ENCODE measurements at regions not wholly inside any gene's neighbourhood (a gene's known extent, or its start where the extent isn't known, plus 50 kb on each side); places are given as distances from the start of the nearest gene placed in this dataset.

DNA sequence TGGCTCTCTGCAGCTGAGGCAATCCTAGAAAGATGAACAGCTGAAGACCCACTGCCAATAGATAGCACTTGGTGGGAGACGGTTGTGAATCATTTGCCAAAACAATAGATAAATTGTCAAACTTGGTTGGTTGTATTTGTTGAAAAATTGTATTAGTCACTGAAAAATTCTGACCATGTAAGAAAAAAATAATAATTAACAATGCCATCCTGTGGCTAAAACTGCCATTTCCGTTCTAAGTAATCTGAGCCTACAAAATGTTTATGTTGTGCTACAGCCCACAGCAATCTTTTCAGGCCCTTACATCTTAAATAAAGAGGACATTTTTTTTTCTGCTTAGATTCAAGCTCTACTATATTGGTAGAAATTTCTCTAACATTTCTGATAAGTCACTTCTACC is 103.2 kb upstream of the ANO3 start:
- H3K36me3 ChIP-seq (ENCODE audit: control insufficient read depth, insufficient read depth, low read length): no peaks in the 10 kb centered on the region
- no peak overlapping the region for H3K4me3 ChIP-seq (ENCODE audit: low read depth, low read length)
- H3K9ac ChIP-seq (ENCODE audit: low read depth, low read length): no peak overlapping the region
- H3K4me1 ChIP-seq (ENCODE audit: control insufficient read depth, insufficient read depth, low read length): no peaks in the 10 kb centered on the region
- H3K27me3 ChIP-seq (ENCODE audit: control insufficient read depth, insufficient read depth, low read length): no peaks in the 10 kb centered on the region
- no peaks in the 10 kb centered on the region for H3K9me3 ChIP-seq (ENCODE audit: control insufficient read depth, insufficient read depth, low read length)
- H3K27ac ChIP-seq (ENCODE audit: low read depth, low read length): no peak overlapping the region

DNA sequence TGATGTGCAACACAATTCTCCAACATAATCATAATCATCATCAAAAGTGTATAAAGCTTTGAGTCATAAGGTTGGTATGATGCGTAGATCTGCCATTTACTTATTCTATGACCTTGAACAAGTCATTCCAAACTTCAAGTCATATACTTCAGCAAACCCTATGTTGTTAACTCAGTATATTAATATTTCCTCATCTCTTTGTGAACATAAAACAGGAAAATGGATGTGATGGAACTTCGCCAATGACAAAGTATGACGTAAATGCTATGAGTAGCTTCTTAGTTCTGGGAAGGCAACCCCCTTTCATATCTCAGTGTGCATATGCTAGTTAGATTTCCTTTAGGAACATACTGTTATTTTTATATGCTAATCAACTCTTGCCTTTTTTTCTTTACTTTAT is 102.7 kb upstream of the ANO3 start:
- no peak overlapping the region for H3K9ac ChIP-seq (ENCODE audit: low read depth, low read length)
- no peaks in the 10 kb centered on the region for H3K36me3 ChIP-seq (ENCODE audit: control insufficient read depth, insufficient read depth, low read length)
- H3K4me3 ChIP-seq (ENCODE audit: low read depth, low read length): no peak overlapping the region
- no peaks in the 10 kb centered on the region for H3K27me3 ChIP-seq (ENCODE audit: control insufficient read depth, insufficient read depth, low read length)
- no peaks in the 10 kb centered on the region for H3K4me1 ChIP-seq (ENCODE audit: control insufficient read depth, insufficient read depth, low read length)
- H3K27ac ChIP-seq (ENCODE audit: low read depth, low read length): no peak overlapping the region
- no peaks in the 10 kb centered on the region for H3K9me3 ChIP-seq (ENCODE audit: control insufficient read depth, insufficient read depth, low read length)

DNA sequence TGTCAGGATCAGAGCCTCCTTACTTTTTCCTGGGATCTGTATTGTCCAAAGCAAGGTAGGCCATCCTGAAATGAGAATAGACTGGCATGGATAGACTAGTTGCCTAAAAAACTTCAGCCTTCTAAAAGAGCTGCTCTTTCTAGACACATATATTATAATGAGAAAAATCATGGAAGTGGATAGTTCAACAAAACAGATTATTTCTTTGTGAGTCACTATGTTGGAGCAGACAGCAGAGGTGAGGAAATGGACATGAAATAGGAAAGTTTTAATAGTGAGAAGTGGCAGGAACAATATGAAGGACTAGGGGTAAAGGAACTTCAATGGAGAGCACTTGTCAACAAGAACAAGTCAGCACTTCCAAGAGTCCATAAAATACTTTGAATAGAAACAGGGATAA is 101.9 kb upstream of the ANO3 start:
- no peaks in the 10 kb centered on the region for H3K4me1 ChIP-seq (ENCODE audit: control insufficient read depth, insufficient read depth, low read length)
- no peak overlapping the region for H3K27ac ChIP-seq (ENCODE audit: low read depth, low read length)
- H3K36me3 ChIP-seq (ENCODE audit: control insufficient read depth, insufficient read depth, low read length): no peaks in the 10 kb centered on the region
- no peak overlapping the region for H3K9ac ChIP-seq (ENCODE audit: low read depth, low read length)
- no peak overlapping the region for H3K4me3 ChIP-seq (ENCODE audit: low read depth, low read length)
- H3K27me3 ChIP-seq (ENCODE audit: control insufficient read depth, insufficient read depth, low read length): no peaks in the 10 kb centered on the region
- H3K9me3 ChIP-seq (ENCODE audit: control insufficient read depth, insufficient read depth, low read length): no peaks in the 10 kb centered on the region

DNA sequence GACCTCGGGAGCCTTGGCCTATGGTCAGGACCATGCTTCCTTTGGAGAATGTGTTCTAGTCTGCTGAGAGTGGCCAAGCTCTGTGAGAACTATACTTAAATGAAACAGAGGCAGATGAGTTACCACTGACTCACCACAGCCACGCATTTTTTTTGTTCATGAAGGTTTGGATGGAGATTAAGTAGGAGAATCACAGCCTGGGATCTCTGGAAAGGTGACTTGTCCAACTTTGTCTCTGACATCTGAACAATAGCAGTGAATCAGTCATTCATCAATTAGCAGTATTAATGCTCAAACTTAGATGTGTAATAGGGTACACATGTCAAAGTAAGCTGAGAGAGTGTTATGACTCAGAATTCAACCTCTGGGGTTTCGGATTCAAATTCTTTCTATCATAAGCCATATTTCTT is 100.7 kb upstream of the ANO3 start:
- no peaks in the 10 kb centered on the region for H3K9me3 ChIP-seq (ENCODE audit: control insufficient read depth, insufficient read depth, low read length)
- H3K27me3 ChIP-seq (ENCODE audit: control insufficient read depth, insufficient read depth, low read length): no peaks in the 10 kb centered on the region
- H3K4me1 ChIP-seq (ENCODE audit: control insufficient read depth, insufficient read depth, low read length): no peaks in the 10 kb centered on the region
- no peaks in the 10 kb centered on the region for H3K36me3 ChIP-seq (ENCODE audit: control insufficient read depth, insufficient read depth, low read length)
- no peak overlapping the region for H3K4me3 ChIP-seq (ENCODE audit: low read depth, low read length)
- H3K9ac ChIP-seq (ENCODE audit: low read depth, low read length): no peak overlapping the region
- H3K27ac ChIP-seq (ENCODE audit: low read depth, low read length): no peak overlapping the region

DNA sequence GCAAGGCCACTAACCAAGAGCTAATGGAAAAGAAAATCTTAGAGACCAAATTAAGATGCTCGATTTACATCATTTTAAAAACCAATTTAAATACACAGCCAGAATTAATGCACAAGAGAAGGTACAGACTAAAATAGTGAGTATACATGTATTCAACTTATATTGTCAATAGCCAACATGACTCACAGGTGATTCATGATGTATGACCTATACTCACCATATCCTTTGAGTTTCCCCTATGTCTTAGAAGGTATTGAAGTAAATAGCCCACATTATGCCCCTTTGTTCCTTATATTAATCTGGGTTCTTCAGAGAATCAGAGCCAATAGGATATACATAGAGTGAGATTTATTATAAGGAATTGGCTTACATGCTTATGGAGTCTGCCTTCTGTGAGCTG is 97.5 kb upstream of the ANO3 start:
- no peaks in the 10 kb centered on the region for H3K9me3 ChIP-seq (ENCODE audit: control insufficient read depth, insufficient read depth, low read length)
- H3K4me3 ChIP-seq (ENCODE audit: low read depth, low read length): no peak overlapping the region
- no peaks in the 10 kb centered on the region for H3K4me1 ChIP-seq (ENCODE audit: control insufficient read depth, insufficient read depth, low read length)
- H3K27ac ChIP-seq (ENCODE audit: low read depth, low read length): no peak overlapping the region
- H3K27me3 ChIP-seq (ENCODE audit: control insufficient read depth, insufficient read depth, low read length): no peaks in the 10 kb centered on the region
- no peaks in the 10 kb centered on the region for H3K36me3 ChIP-seq (ENCODE audit: control insufficient read depth, insufficient read depth, low read length)
- H3K9ac ChIP-seq (ENCODE audit: low read depth, low read length): no peak overlapping the region

DNA sequence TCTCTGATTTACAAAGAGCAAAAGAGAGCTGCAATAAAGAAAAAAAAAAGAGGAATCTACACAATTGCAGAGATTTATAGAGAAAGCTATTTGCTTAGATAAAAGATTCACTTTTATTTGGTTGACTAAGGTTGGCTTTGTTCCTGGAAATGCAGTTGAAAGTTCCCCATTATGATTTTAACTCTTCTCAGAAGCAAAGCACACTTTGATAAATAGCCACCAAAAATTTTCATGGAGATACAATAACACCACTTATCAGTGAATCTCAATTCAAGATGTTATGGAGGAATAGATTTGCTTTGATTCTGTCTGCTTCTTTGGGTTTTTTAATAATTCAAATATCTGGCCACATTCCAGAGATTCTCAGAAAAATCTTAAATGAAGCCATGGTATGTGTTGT is 88.5 kb upstream of the ANO3 start:
- Histone ChIP-seq H3K4me3 (ENCODE audit: low read depth, low read length) (no peak overlapping the region), H3K36me3 (ENCODE audit: control insufficient read depth, insufficient read depth, low read length) (no peaks in the 10 kb centered on the region), H3K27me3 (ENCODE audit: control insufficient read depth, insufficient read depth, low read length) (no peaks in the 10 kb centered on the region), H3K9ac (ENCODE audit: low read depth, low read length) (no peak overlapping the region), H3K9me3 (ENCODE audit: control insufficient read depth, insufficient read depth, low read length) (no peaks in the 10 kb centered on the region), H3K27ac (ENCODE audit: low read depth, low read length) (no peak overlapping the region), H3K4me1 (ENCODE audit: control insufficient read depth, insufficient read depth, low read length) (no peaks in the 10 kb centered on the region)

DNA sequence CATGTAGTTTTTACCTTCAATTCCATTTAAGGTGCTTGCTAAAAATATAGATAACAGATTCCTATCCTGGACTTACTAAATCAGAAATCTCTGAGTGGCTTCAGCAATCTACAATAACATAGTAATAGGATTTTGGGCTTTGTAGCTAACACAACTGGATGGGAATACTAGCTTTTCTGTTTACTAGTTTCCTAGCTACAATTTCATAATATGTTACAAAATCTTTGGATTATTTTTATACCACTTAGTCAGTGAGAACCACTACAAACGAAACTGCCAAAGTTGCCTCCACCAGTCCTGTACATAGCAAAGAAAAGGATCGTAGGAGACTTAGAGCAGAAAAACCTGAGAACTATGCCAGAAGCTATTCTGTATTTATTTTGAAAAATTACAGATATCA is 87.7 kb upstream of the ANO3 start:
- Histone ChIP-seq H3K27ac (ENCODE audit: low read depth, low read length) (no peak overlapping the region), H3K4me1 (ENCODE audit: control insufficient read depth, insufficient read depth, low read length) (no peaks in the 10 kb centered on the region), H3K36me3 (ENCODE audit: control insufficient read depth, insufficient read depth, low read length) (no peaks in the 10 kb centered on the region), H3K4me3 (ENCODE audit: low read depth, low read length) (no peak overlapping the region), H3K27me3 (ENCODE audit: control insufficient read depth, insufficient read depth, low read length) (no peaks in the 10 kb centered on the region), H3K9me3 (ENCODE audit: control insufficient read depth, insufficient read depth, low read length) (no peaks in the 10 kb centered on the region), H3K9ac (ENCODE audit: low read depth, low read length) (no peak overlapping the region)

DNA sequence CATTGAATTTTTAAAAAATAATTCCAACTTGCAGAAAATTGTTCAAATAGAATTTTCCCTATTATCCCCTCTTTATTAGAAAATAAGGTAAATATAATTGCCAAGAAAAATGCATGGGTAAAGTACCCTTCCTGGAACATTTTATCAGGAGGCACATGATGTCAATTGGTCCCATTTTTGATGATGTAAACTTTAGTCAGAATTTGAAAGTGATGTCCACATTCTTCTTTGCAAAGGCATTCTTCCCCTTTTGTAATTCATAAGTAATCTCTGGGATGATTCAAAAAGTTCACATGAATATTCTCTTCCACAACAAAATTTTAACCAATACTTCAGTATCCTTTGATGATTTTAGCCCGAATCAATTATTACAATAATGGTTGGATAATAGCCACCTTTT is 86.9 kb upstream of the ANO3 start:
- Histone ChIP-seq H3K27me3 (ENCODE audit: control insufficient read depth, insufficient read depth, low read length) (no peaks in the 10 kb centered on the region), H3K9ac (ENCODE audit: low read depth, low read length) (no peak overlapping the region), H3K27ac (ENCODE audit: low read depth, low read length) (no peak overlapping the region), H3K36me3 (ENCODE audit: control insufficient read depth, insufficient read depth, low read length) (no peaks in the 10 kb centered on the region), H3K4me1 (ENCODE audit: control insufficient read depth, insufficient read depth, low read length) (no peaks in the 10 kb centered on the region), H3K9me3 (ENCODE audit: control insufficient read depth, insufficient read depth, low read length) (no peaks in the 10 kb centered on the region), H3K4me3 (ENCODE audit: low read depth, low read length) (no peak overlapping the region)

DNA sequence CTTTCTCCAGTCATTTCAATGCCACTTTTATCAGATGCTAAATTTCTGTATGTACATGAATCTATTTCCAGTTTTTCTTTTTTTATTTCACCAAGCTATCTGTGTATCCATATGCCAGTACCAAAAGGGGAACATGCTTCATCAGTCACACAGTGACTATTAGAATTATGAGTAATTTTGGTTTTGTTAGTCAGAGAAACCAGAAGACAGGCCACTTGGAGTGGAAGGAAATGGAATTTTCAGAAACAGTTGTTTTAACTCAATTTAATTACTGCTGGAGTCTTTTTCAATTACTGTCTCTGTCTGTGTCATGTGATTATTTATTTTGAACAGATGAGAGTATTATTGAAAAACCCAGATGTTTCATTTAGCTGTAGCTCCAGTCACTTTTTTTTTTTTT is 84.6 kb upstream of the ANO3 start:
- H3K36me3 ChIP-seq (ENCODE audit: control insufficient read depth, insufficient read depth, low read length): no peaks in the 10 kb centered on the region
- no peaks in the 10 kb centered on the region for H3K9me3 ChIP-seq (ENCODE audit: control insufficient read depth, insufficient read depth, low read length)
- H3K27me3 ChIP-seq (ENCODE audit: control insufficient read depth, insufficient read depth, low read length): no peaks in the 10 kb centered on the region
- no peaks in the 10 kb centered on the region for H3K4me1 ChIP-seq (ENCODE audit: control insufficient read depth, insufficient read depth, low read length)
- no peak overlapping the region for H3K4me3 ChIP-seq (ENCODE audit: low read depth, low read length)
- H3K27ac ChIP-seq (ENCODE audit: low read depth, low read length): no peak overlapping the region
- H3K9ac ChIP-seq (ENCODE audit: low read depth, low read length): no peak overlapping the region

DNA sequence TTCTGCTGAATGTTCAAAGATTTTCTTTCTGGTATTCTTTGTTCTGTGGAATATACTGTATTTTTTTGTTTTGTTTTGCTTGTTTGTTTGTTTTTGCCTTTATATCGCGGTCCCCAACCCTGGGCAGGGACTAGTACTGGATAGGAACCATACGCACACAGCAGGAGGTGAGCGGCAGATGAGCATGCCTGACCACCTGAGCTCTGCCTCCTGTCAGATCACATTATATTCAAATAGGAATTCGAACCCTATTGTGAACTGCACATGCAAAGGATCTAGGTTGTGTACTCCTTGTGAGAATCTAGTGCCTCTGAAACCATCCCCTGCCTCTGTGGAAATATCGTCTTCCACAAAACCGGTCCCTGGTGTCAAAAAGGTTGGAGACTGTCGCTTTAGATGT is 83.3 kb upstream of the ANO3 start:
- H3K9ac ChIP-seq (ENCODE audit: low read depth, low read length): no peak overlapping the region
- H3K4me3 ChIP-seq (ENCODE audit: low read depth, low read length): no peak overlapping the region
- no peaks in the 10 kb centered on the region for H3K9me3 ChIP-seq (ENCODE audit: control insufficient read depth, insufficient read depth, low read length)
- H3K27ac ChIP-seq (ENCODE audit: low read depth, low read length): no peak overlapping the region
- H3K4me1 ChIP-seq (ENCODE audit: control insufficient read depth, insufficient read depth, low read length): no peaks in the 10 kb centered on the region
- no peaks in the 10 kb centered on the region for H3K27me3 ChIP-seq (ENCODE audit: control insufficient read depth, insufficient read depth, low read length)
- H3K36me3 ChIP-seq (ENCODE audit: control insufficient read depth, insufficient read depth, low read length): no peaks in the 10 kb centered on the region

DNA sequence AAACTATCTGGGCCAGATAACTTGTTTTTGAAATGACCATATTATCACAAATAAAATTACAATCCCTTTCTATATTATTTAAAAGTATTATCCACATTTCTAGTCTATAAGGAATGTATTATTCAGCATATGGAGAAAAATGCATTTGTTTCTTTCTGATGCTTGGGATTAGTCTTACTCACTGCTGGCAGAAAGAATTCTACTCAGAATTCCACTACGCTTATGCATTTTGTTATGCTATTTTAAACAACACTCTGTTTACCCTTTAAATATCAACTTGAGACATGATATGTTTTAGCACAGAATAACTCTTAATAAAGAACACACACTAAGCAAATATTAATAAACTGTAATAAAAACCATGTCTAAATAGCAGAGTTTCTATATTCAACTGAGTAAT is 77.6 kb upstream of the ANO3 start:
- Histone ChIP-seq H3K27ac (ENCODE audit: low read depth, low read length) (no peak overlapping the region), H3K9ac (ENCODE audit: low read depth, low read length) (no peak overlapping the region), H3K27me3 (ENCODE audit: control insufficient read depth, insufficient read depth, low read length) (no peaks in the 10 kb centered on the region), H3K9me3 (ENCODE audit: control insufficient read depth, insufficient read depth, low read length) (no peaks in the 10 kb centered on the region), H3K36me3 (ENCODE audit: control insufficient read depth, insufficient read depth, low read length) (no peaks in the 10 kb centered on the region), H3K4me3 (ENCODE audit: low read depth, low read length) (no peak overlapping the region), H3K4me1 (ENCODE audit: control insufficient read depth, insufficient read depth, low read length) (no peaks in the 10 kb centered on the region)

DNA sequence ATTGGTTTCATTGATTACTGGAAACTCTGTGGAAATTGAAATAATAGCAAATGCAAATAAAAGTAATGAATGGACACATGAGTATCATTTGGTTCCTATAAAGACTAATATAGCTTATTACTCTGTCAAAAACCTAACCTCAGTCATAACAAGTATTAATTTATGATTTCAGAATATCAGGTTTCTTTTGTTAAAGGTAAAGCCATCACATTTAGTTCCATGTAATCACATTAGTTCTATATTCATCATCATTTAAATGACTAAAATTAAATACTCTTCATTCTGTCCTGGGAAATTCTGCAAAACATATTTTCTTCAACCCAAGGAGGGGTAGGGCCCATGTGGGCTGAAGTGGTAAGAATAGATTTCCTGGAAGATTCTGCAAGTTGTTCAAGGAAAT is 68.2 kb upstream of the ANO3 start:
- H3K27me3 ChIP-seq (ENCODE audit: control insufficient read depth, insufficient read depth, low read length): no peaks in the 10 kb centered on the region
- no peaks in the 10 kb centered on the region for H3K9me3 ChIP-seq (ENCODE audit: control insufficient read depth, insufficient read depth, low read length)
- no peak overlapping the region for H3K9ac ChIP-seq (ENCODE audit: low read depth, low read length)
- H3K27ac ChIP-seq (ENCODE audit: low read depth, low read length): no peak overlapping the region
- no peaks in the 10 kb centered on the region for H3K4me1 ChIP-seq (ENCODE audit: control insufficient read depth, insufficient read depth, low read length)
- no peak overlapping the region for H3K4me3 ChIP-seq (ENCODE audit: low read depth, low read length)
- no peaks in the 10 kb centered on the region for H3K36me3 ChIP-seq (ENCODE audit: control insufficient read depth, insufficient read depth, low read length)
